Calu3 (cell line): ENCODE measurements at regions not wholly inside any gene's neighbourhood (a gene's known extent, or its start where the extent isn't known, plus 50 kb on each side); places are given as distances from the start of the nearest gene placed in this dataset.

Experiments
- BruUV-seq: library from RNA; stranded (reverse); fragments of 400-500 nt; replicated peaks from 2 replicates; lab custom pipeline; 2021; lab: Mats Ljungman, UMichigan
- CTCF ChIA-PET: fragments of 300-600 bp; sonication (Branson Sonifier 250); formaldehyde crosslinking; loops from one replicate; lab custom pipeline; 2022; ENCODE audit warnings: antibody characterized with exemption; lab: Charles Lee
- DNase-seq: peaks from one replicate; pipeline ENCODE4 v3.0.0; 2022
- H3K27ac Mint-ChIP-seq: one replicate; pipeline ENCODE4 v1.8.0; 2022; ENCODE audit warnings: mixed read lengths; ENCODE audit not compliant: unreplicated experiment
- H3K27me3 Mint-ChIP-seq: one replicate; pipeline ENCODE4 v1.8.0; 2022; ENCODE audit warnings: mixed read lengths; ENCODE audit not compliant: unreplicated experiment
- H3K36me3 Mint-ChIP-seq: one replicate; pipeline ENCODE4 v1.8.0; 2022; ENCODE audit warnings: mild to moderate bottlenecking, moderate library complexity, mixed read lengths; ENCODE audit not compliant: insufficient read depth, unreplicated experiment
- H3K4me1 Mint-ChIP-seq: one replicate; pipeline ENCODE4 v1.8.0; 2022; ENCODE audit warnings: mild to moderate bottlenecking, low read depth, mixed read lengths; ENCODE audit not compliant: unreplicated experiment
- H3K4me3 Mint-ChIP-seq: one replicate; pipeline ENCODE4 v1.8.0; 2022; ENCODE audit warnings: mild to moderate bottlenecking, low read depth, moderate library complexity, mixed read lengths; ENCODE audit not compliant: unreplicated experiment
- H3K9me3 Mint-ChIP-seq: one replicate; pipeline ENCODE4 v1.8.0; 2022; ENCODE audit warnings: low read depth, mixed read lengths; ENCODE audit not compliant: unreplicated experiment
- CTCF ChIP-seq: fragments of 200-600 bp; IDR thresholded peaks from one replicate; pipeline ENCODE4 v1.8.0; 2022; ENCODE audit warnings: antibody characterized with exemption; ENCODE audit not compliant: unreplicated experiment
- intact Hi-C: fragments of 100-400 bp; cut with micrococcal nuclease; formaldehyde crosslinking; loops from one replicate; pipeline ENCODE4 v1.10.0; 2022; ENCODE audit not compliant: unreplicated experiment

GRCh38 chr2:66000901-66001300, 434.0 kb upstream of the MEIS1 start:
- DNase-seq = no peak
- Mint-ChIP-seq H3K4me3 (no peak overlapping the region), H3K27ac (no peak overlapping the region), H3K4me1 (no peaks in the 10 kb centered on the region), H3K36me3 (no peaks in the 10 kb centered on the region), H3K9me3 (peaks cover 3% of the 10 kb centered on the region), H3K27me3 (peaks cover 19% of the 10 kb centered on the region)
- CTCF ChIA-PET = no interaction called here
- intact Hi-C loops = no loop called here
- no TSS peak for BruUV-seq
- no peak for TF ChIP-seq CTCF

GRCh38 chr2:65999796-66000195, 435.1 kb upstream of the MEIS1 start:
- DNase-seq = no peak
- TF ChIP-seq CTCF = no peak
- CTCF ChIA-PET = no interaction called here

GRCh38 chr2:65999103-65999502, 435.8 kb upstream of the MEIS1 start:
- no peaks in the 10 kb centered on the region for H3K9me3 Mint-ChIP-seq
- no peaks in the 10 kb centered on the region for H3K4me1 Mint-ChIP-seq
- no peaks in the 10 kb centered on the region for H3K36me3 Mint-ChIP-seq
- H3K27me3 Mint-ChIP-seq = peaks cover 6% of the 10 kb centered on the region
- no TSS peak for BruUV-seq
- TF ChIP-seq CTCF = no peak
- intact Hi-C loops = no loop called here
- H3K27ac Mint-ChIP-seq = no peak overlapping the region
- no peak overlapping the region for H3K4me3 Mint-ChIP-seq
- DNase-seq = no peak
- CTCF ChIA-PET = no interaction called here

More at GRCh38 chr2:65999796-66000195, 435.1 kb upstream of the MEIS1 start:
- H3K4me3 Mint-ChIP-seq = no peak overlapping the region
- no peaks in the 10 kb centered on the region for H3K4me1 Mint-ChIP-seq
- peaks cover 2% of the 10 kb centered on the region for H3K9me3 Mint-ChIP-seq
- no peaks in the 10 kb centered on the region for H3K36me3 Mint-ChIP-seq
- H3K27ac Mint-ChIP-seq = no peak overlapping the region
- intact Hi-C loops = no loop called here
- BruUV-seq = no TSS peak
- peaks cover 13% of the 10 kb centered on the region for H3K27me3 Mint-ChIP-seq

GRCh38 chr2:65997961-65998360, 437.0 kb upstream of the MEIS1 start:
- CTCF ChIA-PET = no interaction called here
- intact Hi-C loops = no loop called here
- H3K36me3 Mint-ChIP-seq = no peaks in the 10 kb centered on the region
- no peaks in the 10 kb centered on the region for H3K27me3 Mint-ChIP-seq
- no peaks in the 10 kb centered on the region for H3K9me3 Mint-ChIP-seq
- no peak overlapping the region for H3K4me3 Mint-ChIP-seq
- no peak for TF ChIP-seq CTCF
- BruUV-seq = no TSS peak
- H3K27ac Mint-ChIP-seq = no peak overlapping the region
- DNase-seq = no peak
- no peaks in the 10 kb centered on the region for H3K4me1 Mint-ChIP-seq
